ENCODE measurements at regions not wholly inside any gene's neighbourhood (a gene's known extent, or its start where the extent isn't known, plus 50 kb on each side); places are given as distances from the start of the nearest gene placed in this dataset.

DNA sequence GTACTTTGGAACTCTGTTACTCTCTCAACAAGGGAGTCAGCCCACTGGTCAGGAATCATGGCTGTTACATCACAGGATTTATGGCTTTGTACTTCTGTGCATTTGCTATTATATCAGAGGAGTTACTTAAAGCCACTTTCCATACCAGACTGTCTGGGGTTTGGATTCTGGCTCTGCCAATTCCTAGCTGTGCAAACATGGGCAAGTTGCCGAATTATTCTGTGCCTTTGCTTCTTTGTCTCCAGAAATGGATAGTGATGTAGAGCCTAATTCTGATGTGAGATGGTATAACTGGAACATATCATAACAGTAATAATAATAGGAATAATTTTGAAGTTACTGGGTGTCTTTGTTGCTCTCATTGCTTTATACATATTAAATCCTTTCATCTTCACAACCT lies 1047.3 kb upstream of the SEMA6A start:
- TF ChIP-seq CTCF (conservative IDR thresholded peaks at IDR 0.05) (no peak), EZH2 (IDR thresholded peaks at IDR 0.05; ENCODE audit: low read depth) (no peak)
